Psoas muscle (tissue), 7 donors: ENCODE measurements at regions not wholly inside any gene's neighbourhood (a gene's known extent, or its start where the extent isn't known, plus 50 kb on each side); places are given as distances from the start of the nearest gene placed in this dataset.

Source experiments
- ATAC-seq, 4 donors: fragments of 200-7000 bp; cut with Tn5 transposase; one replicate each; pipeline ENCODE4 v1.9.1; 2020; ENCODE audit warnings: moderate library complexity in 3 of 4, mild to moderate bottlenecking in 2 of 4
- DNase-seq, 2 donors: peaks; one replicate each; pipeline ENCODE4 v3.0.0-alpha.2; 2020
- H3K27ac ChIP-seq: fragments of 200-600 bp; one replicate; pipeline ENCODE4 v1.8.0; 2022
- H3K27me3 ChIP-seq, 3 donors: fragments of 200-600 bp in 1 of 3; one replicate each; pipeline versions ENCODE4 v1.6.1 to v1.8.0; 2013 to 2022; ENCODE audit warnings: low read length in 2 of 3, mild to moderate bottlenecking in 2 of 3, moderate library complexity in 1 of 3; ENCODE audit not compliant: insufficient read depth in 3 of 3
- H3K36me3 ChIP-seq, 2 donors: fragments of 200-600 bp in 1 of 2; one replicate each; pipeline versions ENCODE4 v1.6.1 to v1.8.0; 2013 to 2022; ENCODE audit warnings: low read depth in 1 of 2, mild to moderate bottlenecking in 1 of 2, moderate library complexity in 1 of 2; ENCODE audit not compliant: insufficient read depth in 1 of 2
- H3K4me1 ChIP-seq: fragments of 200-600 bp; one replicate; pipeline ENCODE4 v1.8.0; 2022
- H3K4me3 ChIP-seq: fragments of 200-600 bp; one replicate; pipeline ENCODE4 v1.8.0; 2022; ENCODE audit warnings: mild to moderate bottlenecking
- H3K9me3 ChIP-seq: fragments of 200-600 bp; one replicate; pipeline ENCODE4 v1.8.0; 2022
- WGBS, 3 donors: extraction: QIAGEN DNeasy Blood & Tissue Kit; methylation state at CpG; one replicate each; pipeline versions ENCODE4 v1.1.6 to v1.1.7; 2013; 5-methylcytosine and 5-hydroxymethylcytosine counted together
- intact Hi-C, 2 donors: fragments of 100-400 bp; cut with DNase I; formaldehyde crosslinking; loops; one replicate each; pipeline versions ENCODE4 v1.11.0 to v1.14.2; 2022
- TF ChIP-seq, protein P1 (sequence below): fragments of 200-600 bp; IDR thresholded peaks from one replicate; pipeline ENCODE4 v1.8.0; 2022; ENCODE audit warnings: antibody characterized with exemption
- donor health status: healthy with polysubstance abuse.
- donor health status: DM: no; HTN: no; CAD: no; lungs with moderate emphysema.
- donor health status: Bipolar disorder and iron deficiency.
- donor health status: healthy.
- donor health status: DM: yes; HTN: yes; CAD: no.
- donor health status: DM: no; HTN: no; CAD: no.
- donor health status: DM: yes; HTN: yes; CAD: no.

DNA sequence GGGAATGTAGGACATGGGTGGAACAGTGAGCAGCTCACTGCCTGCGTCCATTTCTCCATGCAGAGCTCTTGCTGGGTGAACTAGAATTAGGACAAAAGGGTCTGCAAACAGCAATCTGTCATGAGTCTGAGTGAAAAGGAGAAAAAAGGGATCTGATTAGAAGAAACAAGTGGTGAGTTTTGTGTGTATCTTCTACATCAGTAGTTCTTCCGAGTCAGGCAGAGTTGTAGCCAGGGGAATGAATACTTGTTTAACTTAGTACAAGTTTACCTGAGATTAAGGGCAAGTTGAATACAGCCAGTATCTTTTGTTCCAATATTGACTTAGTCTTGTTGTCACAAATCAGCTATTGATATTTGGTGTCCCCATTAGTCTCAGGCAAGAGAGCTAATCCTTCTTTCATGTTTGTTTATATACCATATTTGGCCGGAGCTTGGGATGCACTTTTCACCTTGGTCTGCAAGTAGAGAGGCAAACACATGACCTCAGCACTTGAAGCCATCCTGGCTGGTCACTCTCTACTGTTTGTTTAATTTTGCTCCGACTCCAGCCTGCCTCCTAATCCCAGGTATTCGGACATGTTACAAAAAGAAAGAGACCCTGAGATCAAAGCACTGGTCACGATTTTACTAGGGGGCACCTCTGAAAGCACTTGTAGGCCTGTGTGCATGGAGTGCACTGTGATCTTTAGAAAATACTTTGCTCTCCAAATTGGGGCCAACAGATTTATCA is 211.0 kb upstream of the NT5C1B start:
- intact Hi-C loops: no loop called here
- no peak for DNase-seq
- Histone ChIP-seq H3K27me3 (no peaks in the 10 kb centered on the region), H3K9me3 (no peaks in the 10 kb centered on the region), H3K27ac (no peak overlapping the region), H3K4me3 (no peak overlapping the region), H3K36me3 (no peaks in the 10 kb centered on the region), H3K4me1 (no peaks in the 10 kb centered on the region)
- TF ChIP-seq, protein P1, sequence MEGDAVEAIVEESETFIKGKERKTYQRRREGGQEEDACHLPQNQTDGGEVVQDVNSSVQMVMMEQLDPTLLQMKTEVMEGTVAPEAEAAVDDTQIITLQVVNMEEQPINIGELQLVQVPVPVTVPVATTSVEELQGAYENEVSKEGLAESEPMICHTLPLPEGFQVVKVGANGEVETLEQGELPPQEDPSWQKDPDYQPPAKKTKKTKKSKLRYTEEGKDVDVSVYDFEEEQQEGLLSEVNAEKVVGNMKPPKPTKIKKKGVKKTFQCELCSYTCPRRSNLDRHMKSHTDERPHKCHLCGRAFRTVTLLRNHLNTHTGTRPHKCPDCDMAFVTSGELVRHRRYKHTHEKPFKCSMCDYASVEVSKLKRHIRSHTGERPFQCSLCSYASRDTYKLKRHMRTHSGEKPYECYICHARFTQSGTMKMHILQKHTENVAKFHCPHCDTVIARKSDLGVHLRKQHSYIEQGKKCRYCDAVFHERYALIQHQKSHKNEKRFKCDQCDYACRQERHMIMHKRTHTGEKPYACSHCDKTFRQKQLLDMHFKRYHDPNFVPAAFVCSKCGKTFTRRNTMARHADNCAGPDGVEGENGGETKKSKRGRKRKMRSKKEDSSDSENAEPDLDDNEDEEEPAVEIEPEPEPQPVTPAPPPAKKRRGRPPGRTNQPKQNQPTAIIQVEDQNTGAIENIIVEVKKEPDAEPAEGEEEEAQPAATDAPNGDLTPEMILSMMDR: no peak
- 71 to 80% (median 75%) methylated on average over 6 of the region's 6 CpGs for WGBS, 3 donors
- ATAC-seq: no peak

DNA sequence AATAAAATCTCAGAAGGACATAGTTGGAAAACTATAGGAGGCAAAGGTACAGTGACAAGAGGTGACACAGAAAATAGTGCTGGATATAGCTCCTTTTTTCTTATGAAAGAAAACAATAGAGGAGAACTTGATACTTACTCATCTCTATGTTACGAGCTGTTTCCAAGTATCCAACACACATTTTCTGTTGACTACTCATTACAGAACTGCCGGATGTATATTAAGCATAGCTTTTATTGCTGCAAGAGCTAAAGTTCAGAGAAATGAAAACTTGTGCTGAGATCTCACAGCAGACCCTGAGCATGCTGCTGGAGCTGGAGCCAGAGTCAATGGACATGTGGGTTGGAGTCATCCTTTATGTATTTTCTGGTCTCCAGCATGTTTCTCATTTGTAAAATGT is 210.0 kb upstream of the NT5C1B start:
- DNase-seq (no peak), ATAC-seq (no peak)
- no peak overlapping the region for H3K4me3 ChIP-seq
- H3K4me1 ChIP-seq: no peaks in the 10 kb centered on the region
- intact Hi-C loops: no loop called here
- H3K27me3 ChIP-seq: no peaks in the 10 kb centered on the region
- TF ChIP-seq, protein P1: no peak
- no peaks in the 10 kb centered on the region for H3K36me3 ChIP-seq
- 96 to 99% (median 96%) methylated on average over 2 of the region's 2 CpGs for WGBS, 3 donors
- no peaks in the 10 kb centered on the region for H3K9me3 ChIP-seq
- H3K27ac ChIP-seq: no peak overlapping the region

DNA sequence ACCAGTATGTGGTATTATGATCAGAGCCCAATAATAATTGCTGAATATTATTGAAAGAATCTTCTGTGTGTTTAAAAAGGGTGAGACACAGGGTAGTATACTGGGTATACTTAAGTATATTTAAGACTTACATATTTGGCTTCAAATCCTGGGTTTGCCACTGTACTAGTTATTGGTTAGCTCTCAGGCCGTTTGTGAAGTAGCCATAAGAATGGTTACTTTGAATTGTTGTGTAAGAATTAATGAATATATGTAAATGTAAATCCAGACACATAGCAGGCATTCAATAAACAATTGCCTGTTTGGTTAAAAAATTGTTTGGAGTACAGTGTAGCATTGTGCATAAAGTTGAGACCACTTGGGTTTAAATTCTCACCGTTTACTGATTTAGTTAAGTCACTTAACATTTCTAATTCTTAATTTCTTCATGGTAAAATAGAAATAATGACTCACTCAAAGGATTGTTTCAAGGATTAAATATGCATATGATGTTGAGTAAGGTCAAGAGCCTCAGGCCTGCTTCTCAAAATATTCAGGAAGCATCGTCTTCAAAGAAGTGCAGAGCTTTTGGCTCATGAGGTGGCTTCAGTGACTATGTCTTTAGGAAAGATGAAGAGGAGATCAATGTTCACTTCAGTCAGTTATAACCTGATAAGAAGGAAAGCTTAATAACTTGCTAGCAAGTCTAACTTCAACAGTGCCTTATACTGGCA is 207.9 kb upstream of the NT5C1B start:
- no peak for ATAC-seq
- no peak overlapping the region for H3K4me3 ChIP-seq
- intact Hi-C loops: no loop called here
- WGBS, 3 donors: 92 to 97% (median 94%) methylated on average over 3 of the region's 3 CpGs
- H3K27me3 ChIP-seq: no peaks in the 10 kb centered on the region
- H3K36me3 ChIP-seq: no peaks in the 10 kb centered on the region
- DNase-seq: no peak
- TF ChIP-seq, protein P1: no peak
- no peak overlapping the region for H3K27ac ChIP-seq
- H3K9me3 ChIP-seq: no peaks in the 10 kb centered on the region
- peaks cover 8% of the 10 kb centered on the region for H3K4me1 ChIP-seq

DNA sequence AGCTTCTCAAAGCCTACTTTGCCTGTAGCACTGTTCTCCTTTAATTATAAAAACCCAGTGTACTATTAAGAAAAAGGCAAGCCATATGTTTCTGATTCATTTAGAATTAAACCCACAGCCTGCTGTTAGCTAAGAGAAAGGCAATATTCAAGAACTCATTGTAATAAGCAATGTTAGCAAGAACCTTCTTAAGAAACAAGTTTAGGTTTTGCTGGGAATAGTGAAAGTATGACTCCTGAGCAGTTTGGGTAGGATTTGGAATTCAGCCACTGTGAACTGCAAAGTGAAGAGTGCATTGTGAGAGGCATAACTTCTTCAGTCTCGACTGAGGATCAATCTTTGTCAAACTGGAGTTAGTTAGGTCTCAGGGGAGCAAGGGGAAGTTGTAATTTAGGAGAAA is 206.5 kb upstream of the NT5C1B start:
- no peak overlapping the region for H3K27ac ChIP-seq
- H3K4me3 ChIP-seq: no peak overlapping the region
- H3K4me1 ChIP-seq: peaks cover 15% of the 10 kb centered on the region
- H3K9me3 ChIP-seq: no peaks in the 10 kb centered on the region
- no peak for ATAC-seq
- DNase-seq: no peak
- TF ChIP-seq, protein P1: no peak
- no peaks in the 10 kb centered on the region for H3K36me3 ChIP-seq
- no peaks in the 10 kb centered on the region for H3K27me3 ChIP-seq
- WGBS, 3 donors: 22 to 31% (median 31%) methylated on average over 1 of the region's 1 CpG
- intact Hi-C loops: no loop called here
